ENCODE measurements at regions not wholly inside any gene's neighbourhood (a gene's known extent, or its start where the extent isn't known, plus 50 kb on each side); places are given as distances from the start of the nearest gene placed in this dataset.

DNA sequence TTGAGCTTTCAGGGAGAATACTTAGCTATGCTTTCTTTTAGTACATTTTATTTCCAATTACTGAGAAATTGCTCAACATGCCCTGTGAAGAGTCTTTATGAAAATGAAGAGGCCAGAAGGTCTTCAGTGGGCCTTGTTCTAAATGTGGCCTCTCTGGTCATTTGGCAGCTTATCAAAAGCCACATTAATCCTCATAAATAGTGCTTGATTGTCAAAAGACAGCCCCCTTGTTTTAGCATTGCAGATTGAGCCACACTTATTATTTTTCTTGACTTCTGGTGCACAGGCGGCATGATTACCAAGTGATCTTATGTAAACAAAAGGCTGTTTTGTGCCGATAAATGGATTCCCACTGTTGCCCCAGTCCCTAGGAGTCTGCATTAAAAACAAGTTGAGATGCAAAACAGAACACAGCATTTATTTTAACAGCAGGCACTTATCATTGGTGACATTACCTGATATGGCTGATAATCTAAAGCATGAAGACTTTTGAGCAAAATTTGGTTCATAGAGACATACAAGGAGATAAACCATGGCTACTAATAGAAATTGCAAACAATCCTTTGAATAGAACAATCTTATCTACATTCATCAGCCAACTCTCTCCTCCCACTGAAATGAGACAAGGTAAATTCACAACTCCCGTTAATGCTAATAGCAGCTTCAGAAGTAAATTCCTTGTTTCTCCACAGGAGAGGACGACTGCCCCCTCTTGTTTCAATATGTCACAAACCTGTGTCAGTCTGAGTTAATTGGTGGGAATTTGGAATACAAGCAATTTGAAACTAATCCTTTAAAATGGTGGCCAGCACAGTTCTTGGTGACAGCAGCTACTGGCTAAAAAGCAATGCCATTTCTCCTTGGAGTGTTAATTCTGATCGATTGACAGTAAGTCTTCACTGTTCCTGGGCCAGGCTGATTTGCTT lies 194.3 kb downstream of the NSUN3 start:
- Histone ChIP-seq H3K4me1 (ENCODE audit: low read depth) (no peaks in the 10 kb centered on the region), H3K27ac (no peak overlapping the region), H3K9me3 (ENCODE audit: low read depth) (no peaks in the 10 kb centered on the region), H3K4me3 (no peak overlapping the region), H3K27me3 (no peaks in the 10 kb centered on the region), H3K36me3 (no peaks in the 10 kb centered on the region)
- no peak for DNase-seq (ENCODE audit: low read depth in 1 of 2, low spot score in 1 of 2)
- TF ChIP-seq CTCF (IDR thresholded peaks at IDR 0.05; ENCODE audit: low read depth, low read length) = no peak

DNA sequence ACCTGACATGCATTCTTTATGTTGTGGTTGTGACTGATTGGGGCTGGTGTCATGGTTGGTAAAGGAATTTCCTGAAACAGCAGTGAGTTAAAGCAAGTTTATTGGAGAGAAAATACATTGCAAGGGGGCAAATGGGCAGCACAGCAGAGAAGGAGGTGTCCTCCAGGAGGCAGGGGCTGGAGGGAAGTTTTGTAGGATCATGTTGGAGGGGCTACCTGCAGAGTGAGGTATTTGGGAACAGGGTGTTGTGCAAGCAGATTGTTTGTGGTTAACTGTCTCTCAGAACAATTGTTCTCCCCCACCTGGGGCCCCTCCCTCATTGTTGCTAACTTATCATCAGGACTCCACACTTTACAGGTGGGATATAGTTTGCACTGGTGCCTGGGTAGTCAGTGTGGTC lies 196.0 kb downstream of the NSUN3 start:
- no peaks in the 10 kb centered on the region for H3K4me1 ChIP-seq (ENCODE audit: low read depth)
- no peaks in the 10 kb centered on the region for H3K36me3 ChIP-seq
- no peak for DNase-seq (ENCODE audit: low read depth in 1 of 2, low spot score in 1 of 2)
- H3K27ac ChIP-seq = no peak overlapping the region
- no peaks in the 10 kb centered on the region for H3K9me3 ChIP-seq (ENCODE audit: low read depth)
- H3K4me3 ChIP-seq = no peak overlapping the region
- no peak for TF ChIP-seq CTCF (IDR thresholded peaks at IDR 0.05; ENCODE audit: low read depth, low read length)
- no peaks in the 10 kb centered on the region for H3K27me3 ChIP-seq

GRCh38 chr3:94259291-94259690 lies 196.4 kb downstream of the NSUN3 start:
- DNase-seq (ENCODE audit: low read depth in 1 of 2, low spot score in 1 of 2) = no peak
- H3K27me3 ChIP-seq = no peaks in the 10 kb centered on the region
- no peaks in the 10 kb centered on the region for H3K4me1 ChIP-seq (ENCODE audit: low read depth)
- TF ChIP-seq CTCF (IDR thresholded peaks at IDR 0.05; ENCODE audit: low read depth, low read length) = no peak
- no peaks in the 10 kb centered on the region for H3K36me3 ChIP-seq
- H3K27ac ChIP-seq = no peak overlapping the region
- H3K4me3 ChIP-seq = no peak overlapping the region
- no peaks in the 10 kb centered on the region for H3K9me3 ChIP-seq (ENCODE audit: low read depth)

DNA sequence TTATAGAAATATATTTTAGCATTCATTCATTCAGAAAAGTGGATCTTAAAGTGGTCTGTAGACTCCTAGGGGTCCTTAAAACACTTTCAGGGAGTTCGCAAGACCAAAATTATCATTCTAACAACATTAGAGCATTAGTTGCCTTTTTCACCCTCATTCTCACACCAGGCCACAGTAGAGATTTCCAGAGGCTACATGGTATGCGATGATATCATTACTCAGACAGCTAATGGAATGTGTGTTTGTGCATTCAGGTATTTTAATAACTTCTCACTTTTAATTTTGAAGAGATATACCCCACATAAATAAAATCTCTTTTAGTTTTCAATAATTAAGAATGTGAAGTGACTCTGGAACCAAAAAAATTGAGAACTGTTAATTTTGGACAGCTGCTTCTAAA lies 206.9 kb downstream of the NSUN3 start:
- Histone ChIP-seq H3K9me3 (ENCODE audit: low read depth) (no peaks in the 10 kb centered on the region), H3K4me3 (no peak overlapping the region), H3K27ac (no peak overlapping the region), H3K27me3 (no peaks in the 10 kb centered on the region), H3K4me1 (ENCODE audit: low read depth) (no peaks in the 10 kb centered on the region), H3K36me3 (no peaks in the 10 kb centered on the region)
- TF ChIP-seq CTCF (IDR thresholded peaks at IDR 0.05; ENCODE audit: low read depth, low read length) = no peak
- DNase-seq (ENCODE audit: low read depth in 1 of 2, low spot score in 1 of 2) = no peak

DNA sequence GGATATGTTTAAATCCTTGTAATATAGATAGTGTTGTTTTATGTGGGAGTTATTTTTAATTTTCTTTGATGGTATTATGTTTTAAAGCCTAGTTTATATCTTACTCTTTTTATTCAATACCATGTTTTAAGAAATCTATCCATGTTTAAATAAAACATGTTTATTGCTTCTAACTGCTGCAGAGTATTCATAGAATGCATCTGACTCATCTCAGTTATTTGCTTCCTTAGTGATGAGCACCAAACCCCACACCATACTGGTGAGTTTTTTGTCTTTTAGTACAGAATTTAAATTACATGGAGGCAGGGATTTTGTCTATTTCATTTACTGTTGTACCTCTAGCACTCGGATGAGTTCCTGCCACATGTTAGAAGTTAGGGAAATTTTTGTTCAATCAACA lies 209.2 kb downstream of the NSUN3 start:
- Histone ChIP-seq H3K36me3 (no peaks in the 10 kb centered on the region), H3K4me3 (no peak overlapping the region), H3K27me3 (no peaks in the 10 kb centered on the region), H3K27ac (no peak overlapping the region), H3K9me3 (ENCODE audit: low read depth) (no peaks in the 10 kb centered on the region), H3K4me1 (ENCODE audit: low read depth) (no peaks in the 10 kb centered on the region)
- no peak for TF ChIP-seq CTCF (IDR thresholded peaks at IDR 0.05; ENCODE audit: low read depth, low read length)
- no peak for DNase-seq (ENCODE audit: low read depth in 1 of 2, low spot score in 1 of 2)

All from cardiac muscle cell (in vitro differentiated cells and primary cell).